ENCODE measurements at regions not wholly inside any gene's neighbourhood (a gene's known extent, or its start where the extent isn't known, plus 50 kb on each side); places are given as distances from the start of the nearest gene placed in this dataset.

DNA sequence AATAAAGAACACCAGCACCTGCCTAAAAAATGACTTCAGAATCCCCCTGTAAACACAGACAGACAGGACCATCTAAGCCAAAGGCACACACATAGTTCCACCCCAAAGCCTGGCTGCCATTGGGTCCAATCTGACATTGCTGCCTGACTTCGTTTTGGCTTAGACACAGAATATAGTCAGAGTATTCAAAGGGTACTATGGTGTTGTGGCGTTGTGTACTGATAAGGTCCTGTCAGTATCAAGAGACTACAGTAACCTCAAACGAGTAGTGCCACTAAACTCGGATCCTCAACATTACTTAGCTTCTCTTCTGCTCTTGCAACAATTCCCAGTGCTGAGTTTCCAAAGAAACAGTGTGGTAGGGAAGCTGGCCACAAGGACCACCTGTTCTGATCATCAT lies 169.3 kb upstream of the NR5A2 start:
- Histone ChIP-seq H3K27ac (ENCODE audit: low read depth in 1 of 2, low read length in 1 of 2) (no peak overlapping the region), H3K36me3 (ENCODE audit: control insufficient read depth in 4 of 4, insufficient read depth in 4 of 4, low read length in 4 of 4) (no peaks in the 10 kb centered on the region), H3K4me1 (ENCODE audit: control insufficient read depth in 5 of 5, insufficient read depth in 5 of 5, low read length in 5 of 5) (peaks cover 0 to 3% (median 0%) of the 10 kb centered on the region in 5 donors), H3K4me3 (no peak overlapping the region), H3K9ac (ENCODE audit: insufficient read depth in 1 of 2, low read length in 2 of 2) (no peak overlapping the region), H3K9me3 (ENCODE audit: control insufficient read depth in 4 of 4, insufficient read depth in 3 of 4, low read length in 3 of 4) (no peaks in the 10 kb centered on the region), H3K27me3 (ENCODE audit: control insufficient read depth in 3 of 3, insufficient read depth in 3 of 3, low read length in 2 of 3) (no peaks in the 10 kb centered on the region)
- WGBS, 2 donors, result 75 to 89% methylated on average over 4 of the region's 4 CpGs
- DNase-seq (no peak), ATAC-seq (ENCODE audit: insufficient read depth, low FRiP score) (no peak)
- TF ChIP-seq, protein P1, sequence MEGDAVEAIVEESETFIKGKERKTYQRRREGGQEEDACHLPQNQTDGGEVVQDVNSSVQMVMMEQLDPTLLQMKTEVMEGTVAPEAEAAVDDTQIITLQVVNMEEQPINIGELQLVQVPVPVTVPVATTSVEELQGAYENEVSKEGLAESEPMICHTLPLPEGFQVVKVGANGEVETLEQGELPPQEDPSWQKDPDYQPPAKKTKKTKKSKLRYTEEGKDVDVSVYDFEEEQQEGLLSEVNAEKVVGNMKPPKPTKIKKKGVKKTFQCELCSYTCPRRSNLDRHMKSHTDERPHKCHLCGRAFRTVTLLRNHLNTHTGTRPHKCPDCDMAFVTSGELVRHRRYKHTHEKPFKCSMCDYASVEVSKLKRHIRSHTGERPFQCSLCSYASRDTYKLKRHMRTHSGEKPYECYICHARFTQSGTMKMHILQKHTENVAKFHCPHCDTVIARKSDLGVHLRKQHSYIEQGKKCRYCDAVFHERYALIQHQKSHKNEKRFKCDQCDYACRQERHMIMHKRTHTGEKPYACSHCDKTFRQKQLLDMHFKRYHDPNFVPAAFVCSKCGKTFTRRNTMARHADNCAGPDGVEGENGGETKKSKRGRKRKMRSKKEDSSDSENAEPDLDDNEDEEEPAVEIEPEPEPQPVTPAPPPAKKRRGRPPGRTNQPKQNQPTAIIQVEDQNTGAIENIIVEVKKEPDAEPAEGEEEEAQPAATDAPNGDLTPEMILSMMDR (IDR thresholded peaks at IDR 0.05; ENCODE audit: control extremely low read depth, extremely low read depth), result no peak

DNA sequence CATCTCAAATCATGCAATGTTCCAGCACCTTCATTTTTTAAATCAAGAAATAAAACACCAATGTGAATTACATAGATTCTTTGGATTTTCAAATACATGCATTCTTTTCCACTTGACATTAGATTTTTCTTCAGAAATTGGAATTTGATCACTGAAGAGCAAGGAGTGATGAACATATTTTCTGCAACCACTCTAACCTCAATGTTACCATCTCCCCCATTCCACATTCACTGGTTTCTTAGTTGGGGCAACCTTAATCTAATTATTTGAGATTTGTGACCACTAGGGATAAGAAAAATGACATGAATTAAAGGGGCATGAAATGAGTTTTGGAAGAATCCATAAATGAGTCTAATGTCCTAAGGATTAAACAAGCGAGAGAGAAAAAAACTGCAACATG lies 168.7 kb upstream of the NR5A2 start:
- DNase-seq (no peak), ATAC-seq (ENCODE audit: insufficient read depth, low FRiP score) (no peak)
- Histone ChIP-seq H3K4me3 (no peak overlapping the region), H3K27me3 (ENCODE audit: control insufficient read depth in 3 of 3, insufficient read depth in 3 of 3, low read length in 2 of 3) (no peaks in the 10 kb centered on the region), H3K9ac (ENCODE audit: insufficient read depth in 1 of 2, low read length in 2 of 2) (no peak overlapping the region), H3K27ac (ENCODE audit: low read depth in 1 of 2, low read length in 1 of 2) (no peak overlapping the region), H3K9me3 (ENCODE audit: control insufficient read depth in 4 of 4, insufficient read depth in 3 of 4, low read length in 3 of 4) (no peaks in the 10 kb centered on the region), H3K36me3 (ENCODE audit: control insufficient read depth in 4 of 4, insufficient read depth in 4 of 4, low read length in 4 of 4) (no peaks in the 10 kb centered on the region), H3K4me1 (ENCODE audit: control insufficient read depth in 5 of 5, insufficient read depth in 5 of 5, low read length in 5 of 5) (peaks cover 0 to 3% (median 0%) of the 10 kb centered on the region in 5 donors)
- TF ChIP-seq, protein P1 (IDR thresholded peaks at IDR 0.05; ENCODE audit: control extremely low read depth, extremely low read depth), result no peak
- WGBS, 2 donors, result 85 to 89% methylated on average over 1 of the region's 1 CpG

DNA sequence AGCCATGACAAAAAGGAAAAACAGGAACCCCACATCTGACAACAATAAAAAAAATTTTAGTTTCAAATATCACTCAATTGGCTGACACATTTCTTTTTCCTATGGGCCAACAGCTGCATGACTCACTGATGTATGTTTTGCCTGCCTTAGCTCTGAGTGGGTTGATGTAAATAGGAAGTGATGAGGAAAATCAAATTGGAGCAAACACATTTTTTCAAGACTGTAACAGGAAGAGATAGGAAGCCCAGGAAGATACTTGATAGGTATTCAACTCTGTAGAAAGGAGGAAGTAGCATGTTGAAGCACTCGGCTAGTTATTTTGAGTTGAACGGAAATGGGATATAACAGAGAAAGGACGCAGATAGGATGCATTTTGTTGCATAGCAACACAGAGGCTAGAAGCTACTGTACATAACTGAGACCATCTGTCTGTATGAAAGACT lies 168.0 kb upstream of the NR5A2 start:
- no peak overlapping the region for H3K27ac ChIP-seq (ENCODE audit: low read depth in 1 of 2, low read length in 1 of 2)
- WGBS, 2 donors, result 16 to 28% methylated on average over 3 of the region's 3 CpGs

More for the DNA sequence above, 168.0 kb upstream of the NR5A2 start:
- ATAC-seq (ENCODE audit: insufficient read depth, low FRiP score) (peak; percentile 27), DNase-seq (peak in 2 of 3 donors; percentile 61 to 66)
- no peaks in the 10 kb centered on the region for H3K9me3 ChIP-seq (ENCODE audit: control insufficient read depth in 4 of 4, insufficient read depth in 3 of 4, low read length in 3 of 4)
- peaks cover 0 to 3% (median 0%) of the 10 kb centered on the region in 5 donors for H3K4me1 ChIP-seq (ENCODE audit: control insufficient read depth in 5 of 5, insufficient read depth in 5 of 5, low read length in 5 of 5)
- H3K27me3 ChIP-seq (ENCODE audit: control insufficient read depth in 3 of 3, insufficient read depth in 3 of 3, low read length in 2 of 3), result no peaks in the 10 kb centered on the region
- no peak overlapping the region for H3K4me3 ChIP-seq
- H3K9ac ChIP-seq (ENCODE audit: insufficient read depth in 1 of 2, low read length in 2 of 2), result no peak overlapping the region
- TF ChIP-seq, protein P1 (IDR thresholded peaks at IDR 0.05; ENCODE audit: control extremely low read depth, extremely low read depth), result no peak
- H3K36me3 ChIP-seq (ENCODE audit: control insufficient read depth in 4 of 4, insufficient read depth in 4 of 4, low read length in 4 of 4), result no peaks in the 10 kb centered on the region

Data from lung (tissue), 11 donors.